HG02623 (cell line): ENCODE measurements at regions not wholly inside any gene's neighbourhood (a gene's known extent, or its start where the extent isn't known, plus 50 kb on each side); places are given as distances from the start of the nearest gene placed in this dataset.
"Not testable (repeated sequence)": the region's sequence is repeated elsewhere in the genome, so short reads cannot be mapped to it uniquely, and the experiment has no call there.

Experiments
- ATAC-seq: cut with Tn5 transposase; IDR thresholded peaks from one replicate; pipeline ENCODE4 v1.9.1; 2021; ENCODE audit warnings: moderate library complexity; ENCODE audit not compliant: unreplicated experiment

DNA sequence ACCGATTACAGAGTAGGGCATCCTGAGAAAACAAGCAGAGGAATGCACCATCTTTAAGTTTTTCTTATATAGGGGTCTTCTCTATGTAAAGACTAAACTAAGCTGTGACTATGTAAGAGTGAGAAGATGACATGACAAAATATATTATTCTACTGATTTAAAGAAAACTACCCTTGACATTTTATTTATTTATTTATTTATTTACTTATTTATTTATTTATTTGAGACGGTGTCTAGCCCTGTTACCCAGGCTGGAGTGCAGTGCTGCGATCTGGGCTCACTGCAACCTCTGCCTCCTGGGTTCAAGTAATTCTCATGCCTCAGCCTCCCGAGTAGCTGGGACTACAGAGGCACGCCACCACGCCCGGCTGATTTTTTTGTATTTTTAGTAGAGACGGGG, 320.4 kb upstream of the SASH1 start:
- not testable (repeated sequence) for ATAC-seq

DNA sequence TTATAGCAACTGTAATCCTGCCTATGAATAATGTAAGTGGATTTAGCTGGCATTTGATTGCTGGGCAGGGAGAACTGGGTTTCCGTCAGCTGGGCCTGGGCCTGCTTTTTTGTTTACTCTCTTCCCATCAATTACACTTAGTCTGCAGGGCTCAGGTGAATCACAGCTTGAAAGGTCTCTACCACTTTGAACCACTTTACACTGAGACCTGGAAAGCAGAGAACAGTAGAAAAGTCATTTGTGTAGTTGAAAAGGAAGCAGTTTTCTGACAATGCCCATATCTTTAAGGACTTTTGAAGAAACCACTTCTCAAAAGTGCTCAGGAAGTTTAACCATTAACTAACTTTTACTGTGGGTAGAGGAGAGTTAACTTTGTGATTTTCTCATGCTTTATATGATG, 315.4 kb upstream of the SASH1 start:
- ATAC-seq = no peak

DNA sequence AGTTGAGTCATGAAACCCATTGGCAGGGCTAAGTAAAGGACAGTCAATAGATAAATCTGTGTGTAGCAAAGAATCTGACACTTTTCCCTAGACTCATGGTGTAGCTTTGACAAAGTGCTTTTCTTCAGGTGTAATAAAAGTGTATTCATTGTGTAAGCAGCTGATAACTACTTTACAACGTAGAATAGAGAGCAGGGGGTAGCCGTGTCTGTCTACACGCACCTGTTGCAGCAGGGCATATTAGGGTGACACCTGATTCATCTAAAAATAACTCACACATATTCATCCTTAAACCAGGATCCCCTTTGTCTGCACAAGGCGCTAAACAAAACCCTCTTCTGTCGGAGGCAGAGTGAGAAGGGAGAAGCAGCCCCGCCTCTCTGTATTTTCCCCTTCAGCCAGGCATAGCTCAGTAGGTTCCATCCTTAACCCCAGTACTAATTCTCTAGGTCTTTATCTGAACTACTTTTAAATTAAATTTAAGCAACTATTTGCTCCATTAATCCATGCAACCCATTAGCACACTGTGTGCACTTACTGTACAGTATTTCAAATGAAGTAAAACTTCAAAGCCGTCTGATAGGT, 306.7 kb upstream of the SASH1 start:
- no peak for ATAC-seq

DNA sequence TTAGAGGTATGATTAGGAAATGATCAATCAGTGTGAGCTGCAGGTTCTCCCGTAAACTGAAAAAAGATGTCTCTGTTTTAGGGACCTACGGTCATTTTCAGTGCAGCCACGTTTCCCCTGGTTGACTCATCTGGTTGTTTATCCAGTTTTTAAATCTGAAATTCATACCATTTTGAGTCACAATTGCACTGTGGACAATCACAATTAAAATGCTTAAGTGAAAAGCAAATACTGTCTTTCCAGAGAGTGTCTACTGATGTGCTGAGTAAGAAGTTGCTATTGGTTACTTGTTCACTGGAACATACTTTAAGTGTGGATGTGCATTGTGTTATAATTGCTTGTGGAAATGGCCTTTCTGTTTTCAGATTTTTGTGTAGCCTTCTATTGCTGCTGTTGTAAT, 305.1 kb upstream of the SASH1 start:
- ATAC-seq = no peak

DNA sequence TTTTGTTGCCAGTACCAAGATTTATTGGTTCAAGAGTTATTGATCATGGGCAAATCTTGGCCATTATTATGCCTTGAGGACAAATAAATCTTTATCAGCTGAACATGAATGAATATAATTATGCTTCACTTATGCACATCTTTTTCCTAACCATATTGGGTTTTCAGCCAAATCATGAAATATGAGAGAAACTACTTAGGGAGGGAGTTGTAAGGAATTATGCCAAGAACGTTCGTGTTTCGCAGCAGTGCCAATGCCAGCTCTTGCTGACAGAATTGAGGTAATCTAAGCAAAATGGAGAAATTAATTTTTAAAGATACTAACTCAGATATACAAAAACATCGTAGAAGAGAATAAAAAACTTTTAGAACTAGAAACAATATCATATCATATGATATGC, 301.1 kb upstream of the SASH1 start:
- no peak for ATAC-seq

DNA sequence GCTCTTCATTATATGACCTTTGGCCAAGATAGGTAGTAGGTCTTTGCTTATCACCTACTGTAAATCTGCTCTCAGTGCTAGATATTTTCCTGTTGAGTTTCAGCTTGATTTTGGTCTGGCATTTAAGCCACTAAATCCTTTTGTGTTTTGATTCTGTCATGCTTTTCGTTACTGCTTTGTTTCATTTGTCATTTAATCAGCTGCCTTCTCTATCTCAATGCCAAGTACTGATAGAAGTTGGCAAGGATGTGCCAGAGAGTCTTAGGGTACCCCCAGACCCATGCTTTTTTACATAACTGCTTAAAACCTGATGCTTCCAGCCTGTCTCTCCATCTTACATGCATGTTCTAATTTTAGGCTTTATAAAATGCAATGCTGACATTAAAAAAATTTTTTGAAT, 300.1 kb upstream of the SASH1 start:
- no peak for ATAC-seq

DNA sequence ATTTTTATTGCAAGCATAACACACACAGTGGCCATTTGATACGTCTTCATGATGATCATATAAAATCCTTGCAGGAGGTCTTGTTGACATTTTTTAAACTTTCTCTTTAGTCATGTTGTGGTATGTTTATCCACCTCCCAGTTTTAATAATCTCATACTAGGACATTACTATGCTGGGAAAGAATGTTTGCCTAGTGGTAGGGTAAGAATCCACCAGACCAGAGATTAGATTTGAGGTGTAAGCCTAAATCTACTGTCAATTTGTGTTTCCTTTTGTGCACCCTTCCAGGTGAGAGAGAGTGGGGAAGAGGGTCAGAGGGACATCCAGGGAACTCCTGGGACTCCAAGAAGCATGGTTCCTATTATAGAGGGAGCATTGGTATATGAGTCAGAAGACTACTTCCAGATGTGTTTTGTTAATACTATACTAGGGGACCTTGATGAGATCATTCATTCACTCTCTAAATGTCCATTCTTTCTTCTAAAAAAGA, 298.3 kb upstream of the SASH1 start:
- no peak for ATAC-seq

DNA sequence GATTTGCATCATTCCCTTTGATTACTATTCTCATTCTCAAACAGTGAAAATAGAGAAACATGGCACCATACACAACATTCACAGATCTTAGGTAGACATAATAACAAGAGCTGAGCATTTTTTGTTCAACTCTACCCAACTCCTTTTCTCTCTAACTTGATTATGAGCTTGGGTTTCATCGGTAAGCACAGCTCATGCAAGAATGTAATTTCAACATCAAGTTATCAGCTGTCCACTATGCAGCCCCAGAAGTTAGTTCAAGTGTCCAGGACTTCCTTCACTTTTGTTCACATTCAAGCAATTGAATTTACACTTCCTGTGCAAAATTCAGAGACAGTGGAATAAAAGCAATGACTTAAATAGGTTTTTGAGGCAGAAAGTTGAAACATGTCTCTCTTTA, 297.7 kb upstream of the SASH1 start:
- ATAC-seq = no peak

DNA sequence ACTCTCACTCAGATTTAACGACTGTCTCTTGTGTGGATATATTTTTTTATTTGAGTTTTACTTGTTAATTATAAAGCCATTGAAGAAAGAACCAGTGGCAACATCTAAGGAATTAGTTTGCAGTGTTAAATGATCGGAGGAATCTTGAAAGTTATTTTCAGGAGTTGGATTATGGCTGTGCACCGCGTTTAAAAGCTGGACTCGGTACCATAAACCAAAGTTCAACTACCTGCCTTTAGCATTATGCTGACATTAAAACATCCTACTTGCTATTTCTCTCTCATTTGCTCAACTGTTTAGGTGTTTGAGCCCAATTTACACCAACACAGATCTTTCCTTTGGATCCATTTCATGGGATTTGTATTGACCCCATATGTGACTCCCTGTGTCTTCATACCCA, 289.4 kb upstream of the SASH1 start:
- ATAC-seq = no peak

DNA sequence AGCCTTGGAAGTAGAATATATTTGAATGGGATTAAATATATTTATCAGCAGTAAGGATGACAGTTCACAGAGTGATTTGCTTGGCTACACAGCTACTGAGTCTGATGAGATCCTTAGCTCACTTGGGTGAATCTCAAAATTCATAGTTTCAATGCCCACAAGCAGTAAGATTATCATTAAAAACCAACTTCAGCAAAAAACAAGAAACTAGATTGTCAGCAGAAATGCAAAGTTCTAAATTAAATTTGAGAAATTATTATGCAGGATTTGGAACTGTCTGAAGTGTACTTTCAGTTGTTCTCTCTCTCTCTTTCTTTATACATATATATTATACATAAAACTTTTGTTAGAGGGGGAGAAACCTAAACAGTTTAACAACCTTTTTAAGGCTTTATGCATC, 288.8 kb upstream of the SASH1 start:
- no peak for ATAC-seq

DNA sequence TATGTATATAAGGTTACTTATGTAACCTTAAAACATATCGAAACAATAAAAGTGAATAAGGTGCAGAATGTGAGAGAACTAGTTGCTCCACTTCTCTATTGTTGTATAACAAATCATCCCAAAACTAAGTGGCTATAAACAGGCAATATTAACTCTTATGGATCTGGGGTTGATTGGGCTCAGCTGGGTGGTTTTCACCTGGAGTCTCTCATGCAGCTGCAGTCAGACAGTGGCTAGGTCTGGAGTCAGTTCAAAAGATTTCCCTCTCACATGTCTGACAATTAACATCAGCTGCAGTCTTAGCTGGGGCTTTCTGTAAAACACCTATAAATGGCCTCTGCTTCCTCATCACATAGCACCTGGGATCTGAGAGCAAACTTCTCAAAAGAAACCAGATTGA, 288.4 kb upstream of the SASH1 start:
- no peak for ATAC-seq

DNA sequence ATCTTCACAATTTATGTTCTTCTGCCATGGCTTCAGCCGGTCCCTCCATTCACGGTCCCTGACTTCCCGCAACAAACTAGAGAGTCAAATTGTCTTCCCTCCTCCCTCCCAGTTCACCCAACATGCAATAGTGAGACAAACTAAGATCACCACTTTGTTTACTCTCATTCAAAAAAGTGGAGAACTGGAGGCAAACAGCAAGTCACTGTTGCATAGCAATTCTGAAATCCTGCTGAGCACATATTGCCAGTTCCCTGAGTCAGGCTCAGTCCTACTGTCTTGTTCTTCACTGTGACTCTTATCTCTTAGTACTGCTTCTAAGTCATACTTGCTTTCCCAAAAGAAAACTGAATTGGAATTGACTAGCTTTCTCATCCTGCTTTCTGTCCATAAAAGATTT, 287.2 kb upstream of the SASH1 start:
- no peak for ATAC-seq

DNA sequence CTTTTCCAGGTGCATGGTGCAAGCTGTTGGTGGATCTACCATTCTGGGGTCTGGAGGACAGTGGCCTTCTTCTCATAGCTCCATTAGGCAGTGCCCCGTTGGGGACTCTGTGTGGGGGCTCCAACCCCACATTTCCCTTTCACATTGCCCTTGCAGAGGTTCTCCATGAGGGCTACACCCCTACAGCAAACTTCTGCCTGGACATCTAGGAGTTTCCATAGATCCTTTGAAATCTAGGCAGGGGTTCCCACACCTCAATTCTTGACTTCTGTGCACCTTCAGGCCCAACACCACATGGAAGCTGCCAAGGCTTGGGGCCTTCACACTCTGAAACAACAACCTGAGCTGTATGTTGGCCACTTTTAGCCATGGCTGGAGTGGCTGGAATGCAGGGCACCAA, 282.8 kb upstream of the SASH1 start:
- no peak for ATAC-seq

DNA sequence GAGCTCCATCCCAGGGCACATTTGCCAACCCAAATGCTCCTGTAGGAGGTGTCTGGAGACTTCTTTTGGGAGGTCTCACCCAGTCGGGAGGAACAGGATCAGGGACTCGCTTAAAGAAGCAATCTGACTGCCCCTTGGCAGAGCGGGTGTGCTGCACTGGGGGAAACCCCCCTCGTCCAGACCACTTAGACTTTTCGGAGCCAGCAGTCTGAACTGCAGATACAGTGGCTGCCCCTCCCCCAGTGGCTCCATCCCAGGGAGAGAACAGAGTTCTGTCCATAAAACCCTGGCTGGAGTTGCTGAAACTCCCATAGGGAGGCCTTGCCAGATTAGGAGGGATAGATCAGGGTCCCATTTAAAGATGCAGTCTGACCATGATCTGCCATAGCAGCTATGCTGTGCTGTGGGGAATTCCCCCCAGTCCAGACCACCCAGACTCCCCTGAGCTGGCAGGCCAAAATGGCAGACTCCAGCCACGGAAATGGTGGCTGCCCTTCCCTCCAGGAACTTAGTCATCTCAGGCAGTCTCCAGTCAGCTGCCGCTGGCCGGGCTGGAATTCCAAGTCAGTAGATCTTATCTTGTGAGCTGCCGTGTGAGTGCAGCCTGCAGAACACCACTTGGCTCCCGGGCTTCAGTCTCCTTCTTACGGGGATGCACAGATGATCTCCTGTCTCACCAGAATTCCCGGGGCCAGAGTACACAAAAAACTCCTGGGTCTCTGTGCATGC, 278.1 kb upstream of the SASH1 start:
- ATAC-seq = no peak

DNA sequence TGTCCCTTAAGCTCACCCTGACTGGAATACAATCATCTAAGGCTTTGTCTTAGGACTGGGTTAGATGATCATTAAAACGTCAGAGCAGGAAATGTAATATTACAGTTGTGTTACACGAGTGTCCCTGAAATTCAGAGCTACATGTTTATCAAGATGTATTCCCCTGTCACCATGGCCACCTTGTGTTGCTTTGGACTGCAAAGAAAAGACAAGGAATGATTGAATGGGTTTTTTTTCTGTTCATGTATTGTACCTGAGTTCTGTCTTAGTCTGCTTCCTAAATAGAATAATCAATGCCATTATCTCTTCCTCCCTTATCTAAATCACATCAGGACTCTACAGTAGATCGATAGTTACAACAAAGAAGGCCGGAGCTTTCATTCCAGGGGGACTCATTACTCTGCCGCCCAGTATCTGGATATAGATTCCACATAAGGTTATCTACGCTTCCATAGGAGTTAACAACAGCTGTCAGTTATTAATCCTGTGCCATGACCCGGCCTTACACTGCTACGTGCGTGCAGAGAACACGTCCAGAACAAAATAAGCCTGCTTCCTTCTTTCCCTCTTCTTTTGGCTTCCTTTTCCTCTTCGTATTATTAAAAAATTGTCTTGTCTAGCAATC, 274.1 kb upstream of the SASH1 start:
- ATAC-seq = no peak

DNA sequence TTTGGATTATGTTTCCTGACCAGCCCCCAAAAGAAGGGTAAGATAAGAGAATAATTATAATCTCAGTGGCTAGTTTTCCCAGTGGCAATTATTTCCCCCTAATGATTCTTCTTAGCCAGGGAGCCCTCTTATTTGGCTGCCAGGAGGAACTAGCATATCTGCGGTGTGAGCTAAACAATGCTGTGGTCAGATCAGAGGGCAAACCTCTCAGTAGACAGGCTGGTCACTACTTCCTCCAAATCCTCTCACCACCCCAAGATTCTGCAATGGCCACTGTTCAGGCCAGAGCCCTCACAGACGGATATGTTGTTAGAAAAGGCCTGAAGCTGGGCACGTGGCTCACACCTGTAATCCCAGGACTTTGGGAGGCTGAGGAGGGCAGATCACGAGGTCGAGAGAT, 273.4 kb upstream of the SASH1 start:
- no peak for ATAC-seq

DNA sequence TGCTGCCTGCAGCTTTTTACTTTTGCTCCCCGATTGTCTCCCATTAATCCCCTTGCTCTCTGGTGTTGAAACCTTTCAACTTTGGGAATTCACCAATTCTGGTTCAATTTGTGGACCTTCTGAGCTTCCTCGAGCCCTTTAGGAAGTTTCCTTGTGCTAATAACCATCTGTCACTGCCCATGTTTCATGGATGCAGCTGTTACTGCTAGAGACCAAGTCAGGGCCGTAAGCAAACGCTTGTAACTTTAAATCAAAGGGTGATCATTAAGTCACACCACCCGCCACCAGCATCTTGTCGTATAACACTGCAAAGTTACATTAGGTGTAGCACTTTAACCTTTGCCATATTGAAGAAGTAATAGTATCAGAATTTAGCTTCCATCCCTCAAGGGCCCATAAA, 268.3 kb upstream of the SASH1 start:
- no peak for ATAC-seq

DNA sequence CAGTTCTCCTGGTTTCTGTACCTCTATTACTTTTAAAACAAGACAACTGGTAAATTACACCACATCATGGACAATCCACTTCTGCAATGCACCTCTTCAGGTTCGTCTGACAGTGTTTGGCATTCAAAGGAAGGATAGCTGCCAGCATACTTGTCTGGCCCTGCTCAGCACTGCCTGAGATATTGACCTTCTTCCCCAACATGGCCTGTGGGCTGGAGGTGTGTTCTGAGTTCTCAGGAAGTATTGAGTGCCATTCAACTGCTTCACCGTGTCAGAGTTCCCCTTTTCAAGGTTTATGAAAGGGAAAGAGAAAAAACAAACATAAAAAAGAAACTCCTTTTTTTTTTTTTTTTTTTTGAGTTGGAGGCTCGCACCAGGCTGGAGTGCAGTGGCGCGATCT, 267.9 kb upstream of the SASH1 start:
- ATAC-seq = no peak

DNA sequence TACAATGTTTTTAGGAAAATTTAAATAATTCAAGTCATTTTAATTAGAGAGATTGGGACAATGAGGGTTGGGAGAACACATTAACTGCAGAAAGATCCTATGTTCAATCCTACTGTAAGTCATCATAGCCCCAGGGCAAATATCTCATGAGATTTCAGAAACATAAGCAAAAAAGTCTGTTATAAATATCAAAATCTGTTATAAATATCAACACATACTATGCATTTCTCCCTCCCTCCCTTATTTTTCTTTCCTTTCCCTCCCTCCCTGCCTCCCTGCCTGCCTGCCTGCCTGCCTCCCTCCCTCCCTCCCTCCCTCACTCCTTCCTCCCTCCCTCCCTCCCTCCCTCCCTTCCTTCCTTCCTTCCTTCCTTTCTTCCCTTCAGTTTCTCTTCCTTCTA, 267.3 kb upstream of the SASH1 start:
- no peak for ATAC-seq

DNA sequence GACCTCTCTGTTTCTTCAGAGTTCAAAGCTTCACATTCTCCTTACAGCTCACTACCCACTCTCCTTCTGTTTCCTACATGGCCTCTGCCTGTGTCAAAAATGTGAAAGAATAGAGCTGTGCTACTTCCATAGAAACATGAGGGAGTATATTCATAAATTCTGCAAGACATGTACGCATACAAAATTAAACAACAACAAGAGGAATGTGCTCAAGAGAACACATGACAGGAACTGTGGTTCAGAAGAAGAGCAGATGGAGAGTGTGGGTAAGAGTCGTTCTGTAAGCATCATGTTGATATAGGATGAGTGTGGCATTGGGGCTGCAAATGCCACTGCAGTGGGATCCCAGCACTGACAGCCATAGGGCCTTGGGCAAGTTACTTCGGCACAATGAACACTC, 266.6 kb upstream of the SASH1 start:
- no peak for ATAC-seq

DNA sequence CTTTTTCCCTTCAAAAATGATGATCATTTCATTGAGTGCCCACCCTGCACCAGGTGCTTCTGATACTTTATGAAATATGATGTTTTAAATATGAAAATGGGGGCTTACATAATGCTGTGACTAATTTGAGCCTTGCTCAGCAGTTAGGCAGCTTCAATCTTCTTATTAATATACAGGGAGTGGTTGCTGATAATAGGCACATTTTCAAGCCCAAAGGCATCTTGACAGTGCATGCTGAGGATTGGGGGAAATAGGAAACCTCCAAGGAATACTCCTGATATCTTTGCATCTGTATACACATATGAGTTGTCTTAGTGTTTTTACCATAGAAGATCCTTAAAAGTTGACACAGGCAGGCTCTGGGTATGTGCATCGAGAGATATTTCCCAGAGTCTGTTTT, 262.3 kb upstream of the SASH1 start:
- ATAC-seq = no peak

DNA sequence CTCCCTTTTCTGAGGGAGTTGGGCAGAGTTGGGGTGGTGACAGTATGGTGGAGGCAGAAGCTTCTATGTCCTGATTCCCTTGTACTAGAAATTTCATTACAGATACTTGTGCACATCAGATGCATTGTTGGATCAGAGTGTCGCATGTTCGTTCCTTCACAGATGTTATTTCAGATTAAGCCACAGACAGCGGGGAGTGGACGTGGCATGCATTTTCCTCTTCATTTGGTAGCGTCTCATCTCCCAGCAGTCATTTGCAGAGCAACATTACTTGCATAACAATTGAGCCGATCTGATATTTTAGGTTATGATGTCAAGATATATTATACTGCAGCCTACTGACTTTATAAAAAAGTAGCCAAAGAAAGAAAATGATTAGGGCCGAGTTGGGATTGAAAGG, 261.6 kb upstream of the SASH1 start:
- no peak for ATAC-seq

DNA sequence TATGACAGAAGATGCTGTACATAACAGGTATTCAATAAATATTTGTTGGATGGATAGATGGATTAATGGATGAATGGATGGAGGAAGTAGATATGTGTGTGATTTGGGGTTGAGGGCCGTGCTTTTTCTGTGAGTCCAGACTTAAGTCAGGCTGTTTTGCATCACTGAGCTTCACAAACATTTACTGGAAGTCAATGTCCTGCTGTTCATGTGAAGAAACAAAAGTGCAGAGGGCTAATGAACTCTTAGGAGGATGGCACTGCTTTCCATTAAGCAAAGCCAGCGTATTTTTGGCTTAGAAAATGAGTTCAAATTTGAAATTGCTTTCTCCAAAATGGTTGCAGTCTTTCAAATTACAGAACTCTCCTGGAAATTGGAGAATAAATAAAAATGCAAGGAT, 260.6 kb upstream of the SASH1 start:
- ATAC-seq = no peak
